WI38 (cell line): ENCODE measurements at regions not wholly inside any gene's neighbourhood (a gene's known extent, or its start where the extent isn't known, plus 50 kb on each side); places are given as distances from the start of the nearest gene placed in this dataset.
"Not testable (repeated sequence)": the region's sequence is repeated elsewhere in the genome, so short reads cannot be mapped to it uniquely, and the experiment has no call there.

ENCODE experiments used
- H3K4me3 ChIP-seq: 2 replicates; pipeline ENCODE4 v1.5.1; 2011; ENCODE audit warnings: low read depth, mild to moderate bottlenecking, control low read depth, low read length
- TF ChIP-seq, protein P1 (sequence below): IDR thresholded peaks from 2 replicates; pipeline ENCODE4 v1.5.1; 2012; ENCODE audit warnings: low read depth, mild to moderate bottlenecking, control low read depth, low read length

- not testable (repeated sequence) for H3K4me3 ChIP-seq
These were observed 52.6 kb upstream of the KIF26B start for GRCh38 chr1:245102149-245102548.

DNA sequence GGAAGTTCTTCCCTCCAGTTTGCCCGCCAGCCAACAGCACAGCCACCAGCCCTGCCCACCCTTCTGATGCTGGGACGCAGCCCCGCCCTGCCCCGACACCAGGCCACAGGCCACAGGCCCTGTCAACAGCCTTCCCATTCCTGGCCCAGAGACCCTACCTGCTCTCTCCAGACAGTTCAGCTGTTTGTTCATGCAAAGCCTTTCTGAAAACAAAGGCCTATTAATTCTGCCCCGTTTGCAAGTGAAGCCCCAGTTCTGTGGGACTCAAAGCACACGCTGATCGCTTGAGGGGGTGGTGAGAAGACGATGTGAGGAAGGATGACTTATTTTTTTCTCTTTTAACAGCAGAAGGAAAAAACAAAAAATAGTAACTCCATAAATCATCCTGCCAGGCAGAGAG, 55.4 kb upstream of the KIF26B start:
- TF ChIP-seq, protein P1, sequence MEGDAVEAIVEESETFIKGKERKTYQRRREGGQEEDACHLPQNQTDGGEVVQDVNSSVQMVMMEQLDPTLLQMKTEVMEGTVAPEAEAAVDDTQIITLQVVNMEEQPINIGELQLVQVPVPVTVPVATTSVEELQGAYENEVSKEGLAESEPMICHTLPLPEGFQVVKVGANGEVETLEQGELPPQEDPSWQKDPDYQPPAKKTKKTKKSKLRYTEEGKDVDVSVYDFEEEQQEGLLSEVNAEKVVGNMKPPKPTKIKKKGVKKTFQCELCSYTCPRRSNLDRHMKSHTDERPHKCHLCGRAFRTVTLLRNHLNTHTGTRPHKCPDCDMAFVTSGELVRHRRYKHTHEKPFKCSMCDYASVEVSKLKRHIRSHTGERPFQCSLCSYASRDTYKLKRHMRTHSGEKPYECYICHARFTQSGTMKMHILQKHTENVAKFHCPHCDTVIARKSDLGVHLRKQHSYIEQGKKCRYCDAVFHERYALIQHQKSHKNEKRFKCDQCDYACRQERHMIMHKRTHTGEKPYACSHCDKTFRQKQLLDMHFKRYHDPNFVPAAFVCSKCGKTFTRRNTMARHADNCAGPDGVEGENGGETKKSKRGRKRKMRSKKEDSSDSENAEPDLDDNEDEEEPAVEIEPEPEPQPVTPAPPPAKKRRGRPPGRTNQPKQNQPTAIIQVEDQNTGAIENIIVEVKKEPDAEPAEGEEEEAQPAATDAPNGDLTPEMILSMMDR, result no peak

DNA sequence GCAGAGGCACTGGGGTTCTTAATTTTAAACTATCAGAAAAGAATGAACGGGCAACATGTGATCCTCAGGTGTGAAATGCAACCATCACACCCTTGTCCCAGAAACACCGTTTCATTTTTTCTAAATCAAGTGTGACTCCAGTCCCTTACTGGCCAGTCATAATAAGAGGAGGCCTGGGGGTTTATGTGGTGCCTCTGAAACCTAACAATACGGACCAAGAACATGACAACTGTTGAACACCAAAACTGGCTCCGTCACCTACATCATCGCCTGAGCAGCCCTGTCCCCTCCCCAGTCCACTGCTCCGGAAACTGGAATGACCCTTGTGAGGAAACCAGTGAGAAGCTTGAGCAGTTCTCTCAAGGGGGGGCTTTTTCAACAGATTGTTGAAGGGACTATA, 55.9 kb upstream of the KIF26B start:
- TF ChIP-seq, protein P1, result no peak
- no peak overlapping the region for H3K4me3 ChIP-seq

More for the DNA sequence above, 55.4 kb upstream of the KIF26B start:
- no peak overlapping the region for H3K4me3 ChIP-seq

- no peak overlapping the region for H3K4me3 ChIP-seq
- TF ChIP-seq, protein P1, result no peak
These were observed 58.3 kb upstream of the KIF26B start for GRCh38 chr1:245096311-245097066.

- H3K4me3 ChIP-seq, result no peak overlapping the region
- TF ChIP-seq, protein P1, result no peak
These were observed 58.9 kb upstream of the KIF26B start for GRCh38 chr1:245095903-245096302.

- TF ChIP-seq, protein P1, result no peak
- H3K4me3 ChIP-seq, result no peak overlapping the region
These were observed 59.8 kb upstream of the KIF26B start for GRCh38 chr1:245094954-245095353.

DNA sequence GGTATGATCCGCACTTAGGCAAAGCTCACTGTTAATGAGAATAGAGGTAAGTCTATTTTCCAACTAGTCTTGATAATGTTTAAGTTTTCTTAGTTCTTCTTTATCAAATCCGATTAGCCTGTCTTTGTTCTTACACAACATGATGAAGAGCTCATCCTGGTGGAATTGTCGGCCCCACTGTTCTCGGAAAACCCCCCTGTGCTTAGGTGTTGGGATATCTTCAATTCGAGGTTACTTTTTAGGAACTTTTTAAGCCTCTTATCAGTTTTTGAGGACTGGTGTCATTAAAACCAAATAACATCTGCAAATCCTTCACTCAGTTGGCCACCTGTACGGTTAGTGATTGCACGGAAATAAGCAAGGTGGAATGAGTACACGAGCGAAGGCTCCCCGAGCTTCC, 60.7 kb upstream of the KIF26B start:
- no peak overlapping the region for H3K4me3 ChIP-seq
- TF ChIP-seq, protein P1, result no peak

- TF ChIP-seq, protein P1, result no peak
- H3K4me3 ChIP-seq, result no peak overlapping the region
These were observed 62.2 kb upstream of the KIF26B start for GRCh38 chr1:245092638-245092976.
